Naive thymus-derived CD4-positive, alpha-beta T cell (primary cell): ENCODE measurements at regions not wholly inside any gene's neighbourhood (a gene's known extent, or its start where the extent isn't known, plus 50 kb on each side); places are given as distances from the start of the nearest gene placed in this dataset.

Source experiments
- ATAC-seq: fragments of 150-1000 bp; cut with Tn5 transposase; 2 replicates; pipeline ENCODE4 v1.10.0; 2021; ENCODE audit warnings: mild to moderate bottlenecking, moderate library complexity
- CTCF ChIA-PET: fragments of 350-600 bp; sonication (Branson Sonifier 250); formaldehyde crosslinking; loops from one replicate; lab custom pipeline; 2021; ENCODE audit warnings: antibody characterized with exemption; lab: Charles Lee
- POLR2A ChIA-PET: fragments of 350-600 bp; sonication (Branson Sonifier 250); formaldehyde crosslinking; loops from one replicate; lab custom pipeline; 2021; ENCODE audit warnings: antibody characterized with exemption, inconsistent platforms; lab: Charles Lee
- DNase-seq, 9 donors: peaks; one replicate each; pipeline versions ENCODE4 v3.0.0 to v3.0.0-alpha.2; 2020 to 2022; ENCODE audit warnings: mixed read lengths in 1 of 9
- H3K27ac ChIP-seq: one replicate; pipeline ENCODE4 v1.7.0; 2013; ENCODE audit warnings: mild to moderate bottlenecking, low read depth, low read length, moderate library complexity
- H3K27me3 ChIP-seq, 2 donors: one replicate each; pipeline ENCODE4 v1.7.0; 2013; ENCODE audit warnings: low read length in 2 of 2, mild to moderate bottlenecking in 2 of 2, moderate library complexity in 2 of 2; ENCODE audit not compliant: control insufficient read depth in 2 of 2, insufficient read depth in 2 of 2
- H3K36me3 ChIP-seq, 3 experiments: 1 replicate in 2 of 3; 2 replicates in 1 of 3; pipeline ENCODE4 v1.7.0; 2013; ENCODE audit warnings: low read length in 3 of 3, mild to moderate bottlenecking in 3 of 3, moderate library complexity in 1 of 3; ENCODE audit not compliant: insufficient read depth in 3 of 3, control insufficient read depth in 2 of 3
- H3K4me1 ChIP-seq, 2 donors: one replicate each; pipeline ENCODE4 v1.7.0; 2013; ENCODE audit warnings: low read length in 2 of 2, mild to moderate bottlenecking in 2 of 2, moderate library complexity in 1 of 2; ENCODE audit not compliant: control insufficient read depth in 2 of 2, insufficient read depth in 2 of 2
- H3K4me3 ChIP-seq: 2 replicates; pipeline ENCODE4 v1.7.0; 2013; ENCODE audit warnings: mild to moderate bottlenecking, low read length
- H3K9me3 ChIP-seq, 3 experiments: 1 replicate in 2 of 3; 2 replicates in 1 of 3; pipeline ENCODE4 v1.7.0; 2013; ENCODE audit warnings: low read length in 3 of 3; ENCODE audit not compliant: control insufficient read depth in 2 of 3
- H3K27ac Mint-ChIP-seq, 9 donors: one replicate each; pipeline ENCODE4 v1.8.0; 2020 to 2022; ENCODE audit warnings: mixed read lengths in 9 of 9, mild to moderate bottlenecking in 8 of 9, moderate library complexity in 5 of 9, inconsistent platforms in 2 of 9
- H3K27me3 Mint-ChIP-seq, 5 donors: one replicate each; pipeline ENCODE4 v1.8.0; 2021 to 2022; ENCODE audit warnings: mixed read lengths in 5 of 5, mild to moderate bottlenecking in 1 of 5
- H3K36me3 Mint-ChIP-seq, 5 donors: one replicate each; pipeline ENCODE4 v1.8.0; 2020 to 2022; ENCODE audit warnings: mixed read lengths in 5 of 5, mild to moderate bottlenecking in 3 of 5, inconsistent platforms in 1 of 5
- H3K4me1 Mint-ChIP-seq, 7 donors: one replicate each; pipeline ENCODE4 v1.8.0; 2020 to 2022; ENCODE audit warnings: mixed read lengths in 7 of 7, mild to moderate bottlenecking in 3 of 7, inconsistent platforms in 1 of 7
- H3K4me3 Mint-ChIP-seq, 10 donors: one replicate each; pipeline ENCODE4 v1.8.0; 2020 to 2022; ENCODE audit warnings: mild to moderate bottlenecking in 10 of 10, mixed read lengths in 10 of 10, moderate library complexity in 6 of 10, inconsistent platforms in 2 of 10
- H3K9me3 Mint-ChIP-seq, 11 donors: one replicate each; pipeline ENCODE4 v1.8.0; 2020 to 2022; ENCODE audit warnings: mixed read lengths in 11 of 11, mild to moderate bottlenecking in 4 of 11, inconsistent platforms in 1 of 11, moderate library complexity in 1 of 11
- intact Hi-C, 2 donors: fragments of 100-400 bp; cut with micrococcal nuclease; formaldehyde crosslinking; loops; one replicate each; pipeline ENCODE4 v1.15.1; 2023

- H3K27me3 ChIP-seq = no peaks in the 10 kb centered on the region
- no peak overlapping the region for H3K27ac ChIP-seq
- H3K27me3 Mint-ChIP-seq = no peaks in the 10 kb centered on the region
- POLR2A ChIA-PET = no interaction called here
- no peaks in the 10 kb centered on the region for H3K4me1 ChIP-seq
- DNase-seq (no peak), ATAC-seq (no peak)
- no peak overlapping the region for H3K27ac Mint-ChIP-seq
- no peak overlapping the region for H3K4me3 ChIP-seq
- CTCF ChIA-PET = no interaction called here
- intact Hi-C loops = no loop called here
- no peak overlapping the region for H3K4me3 Mint-ChIP-seq
- no peaks in the 10 kb centered on the region for H3K4me1 Mint-ChIP-seq
- H3K9me3 Mint-ChIP-seq = peaks cover 0 to 12% (median 0%) of the 10 kb centered on the region in 11 donors
- H3K9me3 ChIP-seq = no peaks in the 10 kb centered on the region
- no peaks in the 10 kb centered on the region for H3K36me3 ChIP-seq
- H3K36me3 Mint-ChIP-seq = no peaks in the 10 kb centered on the region
Measured at GRCh38 chr4:176593943-176594342, 198.8 kb downstream of the VEGFC start.

- no peaks in the 10 kb centered on the region for H3K36me3 ChIP-seq
- no peaks in the 10 kb centered on the region for H3K27me3 ChIP-seq
- H3K4me3 ChIP-seq = no peak overlapping the region
- CTCF ChIA-PET = no interaction called here
- no peaks in the 10 kb centered on the region for H3K36me3 Mint-ChIP-seq
- no peaks in the 10 kb centered on the region for H3K27me3 Mint-ChIP-seq
- DNase-seq (no peak), ATAC-seq (no peak)
- H3K9me3 Mint-ChIP-seq = peaks cover 0 to 7% (median 0%) of the 10 kb centered on the region in 11 donors
- POLR2A ChIA-PET = no interaction called here
- H3K27ac Mint-ChIP-seq = no peak overlapping the region
- H3K27ac ChIP-seq = no peak overlapping the region
- intact Hi-C loops = no loop called here
- no peaks in the 10 kb centered on the region for H3K9me3 ChIP-seq
- no peak overlapping the region for H3K4me3 Mint-ChIP-seq
- no peaks in the 10 kb centered on the region for H3K4me1 ChIP-seq
- H3K4me1 Mint-ChIP-seq = no peaks in the 10 kb centered on the region
Measured at GRCh38 chr4:176595257-176595656, 197.5 kb downstream of the VEGFC start.

- Histone ChIP-seq H3K27ac (no peak overlapping the region), H3K36me3 (no peaks in the 10 kb centered on the region), H3K9me3 (no peaks in the 10 kb centered on the region), H3K4me3 (no peak overlapping the region), H3K4me1 (no peaks in the 10 kb centered on the region), H3K27me3 (no peaks in the 10 kb centered on the region)
- no peaks in the 10 kb centered on the region for H3K4me1 Mint-ChIP-seq
- H3K27me3 Mint-ChIP-seq = peaks cover 0 to 7% (median 0%) of the 10 kb centered on the region in 5 donors
- CTCF ChIA-PET = no interaction called here
- no peak overlapping the region for H3K4me3 Mint-ChIP-seq
- POLR2A ChIA-PET = no interaction called here
- DNase-seq = no peak
- H3K36me3 Mint-ChIP-seq = no peaks in the 10 kb centered on the region
- H3K27ac Mint-ChIP-seq = no peak overlapping the region
- H3K9me3 Mint-ChIP-seq = peaks cover 0 to 13% (median 0%) of the 10 kb centered on the region in 11 donors
- intact Hi-C loops = no loop called here
- no peak for ATAC-seq
Measured at GRCh38 chr4:176601124-176601523, 191.6 kb downstream of the VEGFC start.

- Histone ChIP-seq H3K27ac (no peak overlapping the region), H3K27me3 (no peaks in the 10 kb centered on the region), H3K9me3 (no peaks in the 10 kb centered on the region), H3K4me1 (no peaks in the 10 kb centered on the region), H3K4me3 (no peak overlapping the region), H3K36me3 (no peaks in the 10 kb centered on the region)
- peaks cover 0 to 19% (median 3%) of the 10 kb centered on the region in 11 donors for H3K9me3 Mint-ChIP-seq
- no peaks in the 10 kb centered on the region for H3K4me1 Mint-ChIP-seq
- no peaks in the 10 kb centered on the region for H3K36me3 Mint-ChIP-seq
- no peak overlapping the region for H3K4me3 Mint-ChIP-seq
- ATAC-seq (no peak), DNase-seq (no peak)
- POLR2A ChIA-PET = no interaction called here
- no peak overlapping the region for H3K27ac Mint-ChIP-seq
- CTCF ChIA-PET = interaction anchor here (0.7 kb wide), 1 partner anchor 1171 kb away, joined by 3 read pairs; no protein-coding TSS in a partner anchor
- peaks cover 0 to 7% (median 0%) of the 10 kb centered on the region in 5 donors for H3K27me3 Mint-ChIP-seq
- intact Hi-C loops = no loop called here
Measured at GRCh38 chr4:176607807-176608206, 184.9 kb downstream of the VEGFC start.

- Mint-ChIP-seq H3K27ac (no peak overlapping the region), H3K4me3 (no peak overlapping the region), H3K4me1 (no peaks in the 10 kb centered on the region), H3K9me3 (peaks cover 0 to 14% (median 2%) of the 10 kb centered on the region in 11 donors), H3K27me3 (peaks cover 0 to 4% (median 0%) of the 10 kb centered on the region in 5 donors), H3K36me3 (no peaks in the 10 kb centered on the region)
- Histone ChIP-seq H3K4me3 (no peak overlapping the region), H3K4me1 (no peaks in the 10 kb centered on the region), H3K9me3 (peaks cover 0 to 4% (median 0%) of the 10 kb centered on the region in 3 experiments), H3K36me3 (no peaks in the 10 kb centered on the region), H3K27me3 (no peaks in the 10 kb centered on the region), H3K27ac (no peak overlapping the region)
- POLR2A ChIA-PET = no interaction called here
- CTCF ChIA-PET = no interaction called here
- intact Hi-C loops = no loop called here
- no peak for ATAC-seq
- DNase-seq = no peak
Measured at GRCh38 chr4:176608346-176608745, 184.4 kb downstream of the VEGFC start.

GRCh38 chr4:176610594-176610993, 182.1 kb downstream of the VEGFC start:
- Histone ChIP-seq H3K27me3 (no peaks in the 10 kb centered on the region), H3K27ac (no peak overlapping the region), H3K4me3 (no peak overlapping the region), H3K36me3 (no peaks in the 10 kb centered on the region), H3K9me3 (peaks cover 0 to 4% (median 0%) of the 10 kb centered on the region in 3 experiments), H3K4me1 (no peaks in the 10 kb centered on the region)
- DNase-seq = no peak
- no peak for ATAC-seq
- CTCF ChIA-PET = no interaction called here
- Mint-ChIP-seq H3K27me3 (peaks cover 0 to 5% (median 0%) of the 10 kb centered on the region in 5 donors), H3K4me1 (no peaks in the 10 kb centered on the region), H3K9me3 (peaks cover 0 to 15% (median 2%) of the 10 kb centered on the region in 11 donors), H3K36me3 (no peaks in the 10 kb centered on the region), H3K27ac (no peak overlapping the region), H3K4me3 (no peak overlapping the region)
- POLR2A ChIA-PET = no interaction called here
- intact Hi-C loops = no loop called here

- H3K27ac ChIP-seq = no peak overlapping the region
- ATAC-seq (no peak), DNase-seq (no peak)
- no peaks in the 10 kb centered on the region for H3K27me3 ChIP-seq
- no peaks in the 10 kb centered on the region for H3K36me3 ChIP-seq
- intact Hi-C loops = no loop called here
- POLR2A ChIA-PET = no interaction called here
- CTCF ChIA-PET = no interaction called here
- H3K27ac Mint-ChIP-seq = no peak overlapping the region
- H3K4me3 Mint-ChIP-seq = no peak overlapping the region
- H3K4me3 ChIP-seq = no peak overlapping the region
- no peaks in the 10 kb centered on the region for H3K36me3 Mint-ChIP-seq
- H3K4me1 Mint-ChIP-seq = no peaks in the 10 kb centered on the region
- peaks cover 0 to 5% (median 0%) of the 10 kb centered on the region in 5 donors for H3K27me3 Mint-ChIP-seq
- H3K4me1 ChIP-seq = no peaks in the 10 kb centered on the region
- H3K9me3 Mint-ChIP-seq = peaks cover 0 to 15% (median 2%) of the 10 kb centered on the region in 11 donors
- peaks cover 0 to 4% (median 0%) of the 10 kb centered on the region in 3 experiments for H3K9me3 ChIP-seq
Measured at GRCh38 chr4:176611381-176611780, 181.3 kb downstream of the VEGFC start.
